ENCODE measurements at regions not wholly inside any gene's neighbourhood (a gene's known extent, or its start where the extent isn't known, plus 50 kb on each side); places are given as distances from the start of the nearest gene placed in this dataset.

GRCh38 chr7:142359694-142360279, 101.9 kb upstream of the PRSS58 start:
- TF ChIP-seq POLR2AphosphoS5 (IDR thresholded peaks at IDR 0.05; ENCODE audit: low read depth, low read length) (no peak), POLR2A (IDR thresholded peaks at IDR 0.05; ENCODE audit: low read depth, low read length) (no peak), PAX5 (IDR thresholded peaks at IDR 0.05; ENCODE audit: insufficient read depth, low read length, severe bottlenecking) (no peak), TAF1 (IDR thresholded peaks at IDR 0.05; ENCODE audit: low read depth, low read length) (no peak), SPI1 (IDR thresholded peaks at IDR 0.05; ENCODE audit: low read depth, low read length) (no peak), POU2F2 (IDR thresholded peaks at IDR 0.05; ENCODE audit: low read depth, low read length) (no peak)
